ENCODE measurements at regions not wholly inside any gene's neighbourhood (a gene's known extent, or its start where the extent isn't known, plus 50 kb on each side); places are given as distances from the start of the nearest gene placed in this dataset.

DNA sequence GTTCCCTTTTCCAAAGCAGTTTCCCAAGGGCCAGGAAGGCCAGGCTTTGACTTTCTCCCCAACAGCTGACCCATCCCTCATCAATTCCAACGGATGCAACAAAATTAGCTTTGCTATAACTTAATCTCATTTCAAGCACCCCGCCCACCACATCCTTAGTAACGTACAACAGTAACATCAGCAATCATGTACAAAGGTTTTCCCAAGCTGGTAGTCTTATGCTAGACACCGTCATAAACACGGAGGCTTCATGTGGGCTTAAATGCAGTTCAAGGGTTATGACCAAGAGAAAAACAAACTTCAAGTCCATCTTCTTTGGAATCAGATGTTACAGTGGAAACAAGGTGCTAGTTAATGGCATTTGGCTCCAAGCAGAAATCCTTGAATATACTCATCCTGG, 66.6 kb downstream of the EOMES start:
- H2AFZ ChIP-seq (ENCODE audit: insufficient read depth, low read depth, low read length, poor library complexity, severe bottlenecking) = no peak overlapping the region
- no peak overlapping the region for H3K27ac ChIP-seq (ENCODE audit: low read depth in 1 of 2, low read length in 2 of 2)
- H3K4me1 Mint-ChIP-seq = no peaks in the 10 kb centered on the region
- no peak overlapping the region for H3K9ac ChIP-seq (ENCODE audit: insufficient read depth, low read length, poor library complexity, severe bottlenecking)
- H3K27me3 Mint-ChIP-seq (ENCODE audit: low read depth in 3 of 3) = peaks cover 0 to under 1% (median 0%) of the 10 kb centered on the region in 3 donors
- H3K4me3 Mint-ChIP-seq = no peak overlapping the region
- H3K79me2 ChIP-seq (ENCODE audit: insufficient read depth, low read length) = no peaks in the 10 kb centered on the region
- no peaks in the 10 kb centered on the region for H3K36me3 ChIP-seq (replicated peaks in 1 of 2; ENCODE audit: control insufficient read depth in 1 of 2, insufficient read depth in 2 of 2, low read length in 2 of 2)
- TF ChIP-seq, protein P1, sequence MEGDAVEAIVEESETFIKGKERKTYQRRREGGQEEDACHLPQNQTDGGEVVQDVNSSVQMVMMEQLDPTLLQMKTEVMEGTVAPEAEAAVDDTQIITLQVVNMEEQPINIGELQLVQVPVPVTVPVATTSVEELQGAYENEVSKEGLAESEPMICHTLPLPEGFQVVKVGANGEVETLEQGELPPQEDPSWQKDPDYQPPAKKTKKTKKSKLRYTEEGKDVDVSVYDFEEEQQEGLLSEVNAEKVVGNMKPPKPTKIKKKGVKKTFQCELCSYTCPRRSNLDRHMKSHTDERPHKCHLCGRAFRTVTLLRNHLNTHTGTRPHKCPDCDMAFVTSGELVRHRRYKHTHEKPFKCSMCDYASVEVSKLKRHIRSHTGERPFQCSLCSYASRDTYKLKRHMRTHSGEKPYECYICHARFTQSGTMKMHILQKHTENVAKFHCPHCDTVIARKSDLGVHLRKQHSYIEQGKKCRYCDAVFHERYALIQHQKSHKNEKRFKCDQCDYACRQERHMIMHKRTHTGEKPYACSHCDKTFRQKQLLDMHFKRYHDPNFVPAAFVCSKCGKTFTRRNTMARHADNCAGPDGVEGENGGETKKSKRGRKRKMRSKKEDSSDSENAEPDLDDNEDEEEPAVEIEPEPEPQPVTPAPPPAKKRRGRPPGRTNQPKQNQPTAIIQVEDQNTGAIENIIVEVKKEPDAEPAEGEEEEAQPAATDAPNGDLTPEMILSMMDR (IDR thresholded peaks at IDR 0.05) = no peak
- 95% methylated on average over 2 of the region's 5 CpGs for WGBS (ENCODE audit: insufficient coverage)
- no peaks in the 10 kb centered on the region for H3K9me3 ChIP-seq (replicated peaks in 1 of 2; ENCODE audit: control insufficient read depth in 1 of 2, insufficient read depth in 1 of 2, low read length in 2 of 2)
- H3K4me3 ChIP-seq (replicated peaks in 1 of 3; ENCODE audit: low read depth in 2 of 3, low read length in 3 of 3) = no peak overlapping the region
- peaks cover 0 to 2% (median 0%) of the 10 kb centered on the region in 7 donors for H3K9me3 Mint-ChIP-seq
- H3K36me3 Mint-ChIP-seq = no peaks in the 10 kb centered on the region
- H4K20me1 ChIP-seq (ENCODE audit: insufficient read depth, low read length) = no peaks in the 10 kb centered on the region
- intact Hi-C loops (cut with micrococcal nuclease) = no loop called here
- no peak overlapping the region for H3K4me2 ChIP-seq (replicated peaks; ENCODE audit: extremely low read depth, low read length, poor library complexity, severe bottlenecking)
- H3K4me1 ChIP-seq (ENCODE audit: control insufficient read depth in 1 of 2, insufficient read depth in 2 of 2, low read length in 2 of 2) = no peaks in the 10 kb centered on the region
- no peak overlapping the region for H3K27ac Mint-ChIP-seq
- no peak for DNase-seq
- H3K27me3 ChIP-seq (ENCODE audit: control insufficient read depth in 2 of 2, insufficient read depth in 2 of 2, low read length in 2 of 2) = no peaks in the 10 kb centered on the region

DNA sequence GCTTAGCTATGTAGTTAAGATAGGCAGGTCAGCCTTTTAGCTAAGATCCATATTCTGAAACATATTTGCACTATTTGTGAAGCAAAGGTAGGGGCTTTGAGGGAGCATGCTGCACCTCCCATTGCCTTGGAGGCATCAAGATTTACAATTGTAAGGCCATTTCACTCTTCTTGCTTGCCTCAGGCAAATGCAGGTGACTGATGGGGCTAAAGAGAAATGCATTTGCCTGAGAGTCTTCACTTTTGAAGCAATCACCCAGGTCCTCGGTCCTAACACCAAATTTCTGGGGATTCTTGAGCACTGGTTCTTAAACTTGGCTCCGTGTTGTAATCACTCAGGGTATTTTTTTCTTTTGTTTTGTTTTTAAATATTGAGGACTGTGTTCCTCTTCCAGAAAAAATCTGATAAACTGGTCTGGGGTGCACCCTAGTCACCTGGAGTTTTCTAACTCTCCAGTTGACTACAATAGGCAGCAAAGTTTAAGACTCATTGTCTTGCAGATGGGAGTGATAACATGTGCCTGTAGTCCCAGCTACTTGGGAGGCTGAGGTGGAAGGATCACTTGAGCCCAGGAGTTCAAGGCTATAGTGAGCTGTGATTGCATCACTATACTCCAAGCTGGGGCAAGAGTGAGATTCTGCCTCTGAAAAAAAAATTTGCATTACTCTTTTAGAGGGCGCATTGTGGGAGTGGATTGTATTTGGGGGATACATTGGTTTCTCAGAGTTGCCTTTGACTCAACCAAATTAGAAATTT, 68.1 kb downstream of the EOMES start:
- H3K79me2 ChIP-seq (ENCODE audit: insufficient read depth, low read length) = no peaks in the 10 kb centered on the region
- no peak overlapping the region for H3K4me3 ChIP-seq (replicated peaks in 1 of 3; ENCODE audit: low read depth in 2 of 3, low read length in 3 of 3)
- Mint-ChIP-seq H3K4me1 (no peaks in the 10 kb centered on the region), H3K4me3 (no peak overlapping the region), H3K27ac (no peak overlapping the region), H3K9me3 (peaks cover 0 to 2% (median 0%) of the 10 kb centered on the region in 7 donors), H3K36me3 (no peaks in the 10 kb centered on the region), H3K27me3 (ENCODE audit: low read depth in 3 of 3) (no peaks in the 10 kb centered on the region)
- no peak for DNase-seq
- no peaks in the 10 kb centered on the region for H3K9me3 ChIP-seq (replicated peaks in 1 of 2; ENCODE audit: control insufficient read depth in 1 of 2, insufficient read depth in 1 of 2, low read length in 2 of 2)
- H2AFZ ChIP-seq (ENCODE audit: insufficient read depth, low read depth, low read length, poor library complexity, severe bottlenecking) = no peak overlapping the region
- intact Hi-C loops (cut with micrococcal nuclease) = no loop called here
- H3K36me3 ChIP-seq (replicated peaks in 1 of 2; ENCODE audit: control insufficient read depth in 1 of 2, insufficient read depth in 2 of 2, low read length in 2 of 2) = no peaks in the 10 kb centered on the region
- H3K9ac ChIP-seq (ENCODE audit: insufficient read depth, low read length, poor library complexity, severe bottlenecking) = no peak overlapping the region
- H4K20me1 ChIP-seq (ENCODE audit: insufficient read depth, low read length) = no peaks in the 10 kb centered on the region
- TF ChIP-seq, protein P1 (IDR thresholded peaks at IDR 0.05) = no peak
- H3K4me1 ChIP-seq (ENCODE audit: control insufficient read depth in 1 of 2, insufficient read depth in 2 of 2, low read length in 2 of 2) = no peaks in the 10 kb centered on the region
- no peak overlapping the region for H3K27ac ChIP-seq (ENCODE audit: low read depth in 1 of 2, low read length in 2 of 2)
- no CpG with 5 or more reads among the region's 3 CpGs for WGBS (ENCODE audit: insufficient coverage)
- H3K27me3 ChIP-seq (ENCODE audit: control insufficient read depth in 2 of 2, insufficient read depth in 2 of 2, low read length in 2 of 2) = no peaks in the 10 kb centered on the region
- H3K4me2 ChIP-seq (replicated peaks; ENCODE audit: extremely low read depth, low read length, poor library complexity, severe bottlenecking) = no peak overlapping the region
